Embryonic facial prominence (tissue), 1 donor: ENCODE measurements at regions not wholly inside any gene's neighbourhood (a gene's known extent, or its start where the extent isn't known, plus 50 kb on each side); places are given as distances from the start of the nearest gene placed in this dataset.
"Not testable (repeated sequence)": the region's sequence is repeated elsewhere in the genome, so short reads cannot be mapped to it uniquely, and the experiment has no call there.

Experiments
- DNase-seq: peaks from one replicate; pipeline ENCODE4 v3.0.0-alpha.2; 2016; ENCODE audit errors: extremely low spot score

DNA sequence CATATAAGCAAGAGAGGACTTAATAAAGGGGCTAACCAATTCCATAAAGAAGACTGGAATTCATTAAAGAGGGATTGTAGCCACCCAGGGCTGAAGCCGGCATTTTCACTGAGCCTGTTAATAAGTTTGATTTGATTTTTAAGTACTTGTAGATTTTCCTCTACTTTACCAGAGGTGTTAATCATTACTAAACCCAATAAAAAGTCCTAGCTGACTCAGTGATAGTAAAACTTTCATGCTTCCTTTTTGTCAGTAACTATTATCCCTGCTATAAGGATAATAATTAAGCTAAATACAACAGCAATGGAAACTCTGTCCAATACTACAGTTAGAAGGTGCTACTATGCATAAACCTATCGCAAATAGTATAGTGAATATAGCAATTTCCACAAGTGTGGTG is 260.2 kb downstream of the CEMIP2 start:
- not testable (repeated sequence) for DNase-seq

DNA sequence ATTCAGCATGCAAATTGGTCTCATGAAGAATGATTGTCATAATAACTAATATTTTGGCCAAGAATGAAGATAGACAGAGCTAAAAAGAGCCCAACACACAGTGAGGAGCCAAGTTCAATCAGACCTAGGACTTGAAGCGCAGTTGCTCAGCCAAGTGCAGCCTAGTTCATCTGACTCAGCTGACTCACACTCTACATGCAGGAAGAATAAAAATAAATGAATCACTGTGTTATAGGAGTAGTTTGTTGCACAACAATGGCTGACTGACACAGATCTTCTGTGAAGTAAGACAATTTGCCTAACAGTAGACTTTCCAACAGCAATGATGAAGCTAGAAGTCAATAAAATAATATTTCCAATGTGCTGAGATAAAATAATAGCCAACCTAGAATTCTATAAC is 261.5 kb downstream of the CEMIP2 start:
- DNase-seq: no peak

GRCh38 chr9:71504636-71505035 is 263.7 kb downstream of the CEMIP2 start:
- DNase-seq: no peak

- DNase-seq: no peak
Measured at GRCh38 chr9:71498691-71499090, 269.6 kb downstream of the CEMIP2 start.

DNA sequence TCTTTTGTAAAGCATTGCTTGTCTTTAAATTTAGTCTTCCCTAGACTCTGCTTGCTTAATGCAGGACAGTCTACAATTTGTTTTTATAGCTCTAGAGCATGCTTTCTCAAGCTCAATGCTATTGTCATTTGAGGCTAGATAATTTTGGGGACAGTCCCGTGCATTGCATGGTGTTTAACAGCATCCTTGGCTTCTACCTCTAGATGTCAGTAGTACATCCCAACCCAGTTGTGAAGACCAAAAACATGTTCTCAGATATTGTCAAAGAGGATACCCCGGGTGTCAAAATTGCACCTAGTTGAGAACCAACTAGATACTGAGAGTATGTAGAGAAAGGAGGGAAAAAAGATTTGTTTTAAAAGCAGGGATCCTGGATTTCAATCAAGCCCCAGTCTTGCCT is 277.5 kb downstream of the CEMIP2 start:
- DNase-seq: no peak

GRCh38 chr9:71487061-71487460 is 281.3 kb downstream of the CEMIP2 start:
- no peak for DNase-seq

- no peak for DNase-seq
Measured at GRCh38 chr9:71485326-71485725, 283.0 kb downstream of the CEMIP2 start.

DNA sequence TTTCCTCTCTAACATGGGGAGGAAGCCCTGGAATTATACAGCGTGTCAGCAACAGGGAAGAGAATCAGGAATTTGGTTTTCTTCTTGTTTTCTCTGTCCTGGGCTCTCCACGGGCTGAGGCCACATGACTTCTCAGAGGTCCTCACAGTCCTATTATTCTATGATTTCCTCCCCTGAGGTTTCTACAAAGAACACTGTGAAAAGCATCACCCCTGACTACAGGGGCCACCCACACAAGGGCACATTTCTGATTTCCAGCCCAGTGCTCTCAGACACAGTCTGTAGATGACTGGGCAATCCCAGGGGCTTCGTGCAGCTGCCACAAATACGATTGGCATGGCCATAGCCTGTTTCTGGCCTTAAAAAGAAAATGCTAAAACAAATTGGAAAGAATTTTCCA is 284.9 kb downstream of the CEMIP2 start:
- no peak for DNase-seq

GRCh38 chr9:71479621-71480020 is 288.7 kb downstream of the CEMIP2 start:
- DNase-seq: no peak

DNA sequence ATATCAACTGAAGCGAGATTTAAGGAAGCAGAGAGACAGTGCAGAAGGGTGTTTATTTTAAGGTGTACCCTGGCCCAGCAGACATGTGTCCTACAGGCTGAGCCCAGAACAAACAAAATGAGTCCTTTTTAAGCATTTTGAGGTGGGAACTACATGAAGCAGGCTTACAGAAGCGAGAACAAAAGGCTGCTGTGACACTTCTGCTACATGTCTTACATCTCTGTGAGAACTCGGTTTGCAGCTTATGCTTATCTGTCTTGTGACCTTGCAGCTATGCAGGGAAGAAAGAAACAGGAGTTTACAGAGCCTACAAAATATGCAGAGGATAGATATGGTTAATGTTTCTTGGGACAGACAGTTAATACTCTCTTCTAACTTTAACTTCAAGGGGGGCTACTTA is 295.9 kb downstream of the CEMIP2 start:
- no peak for DNase-seq

GRCh38 chr9:71465392-71465791 is 302.9 kb downstream of the CEMIP2 start:
- no peak for DNase-seq

- no peak for DNase-seq
Measured at GRCh38 chr9:71459082-71459481, 309.2 kb downstream of the CEMIP2 start.

- DNase-seq: peak; percentile 79
Measured at GRCh38 chr9:71446473-71447411, 321.6 kb downstream of the CEMIP2 start.

GRCh38 chr9:71446106-71446472 is 322.2 kb downstream of the CEMIP2 start:
- DNase-seq: no peak

GRCh38 chr9:71442937-71443336 is 321.5 kb upstream of the TRPM3 start:
- no peak for DNase-seq

DNA sequence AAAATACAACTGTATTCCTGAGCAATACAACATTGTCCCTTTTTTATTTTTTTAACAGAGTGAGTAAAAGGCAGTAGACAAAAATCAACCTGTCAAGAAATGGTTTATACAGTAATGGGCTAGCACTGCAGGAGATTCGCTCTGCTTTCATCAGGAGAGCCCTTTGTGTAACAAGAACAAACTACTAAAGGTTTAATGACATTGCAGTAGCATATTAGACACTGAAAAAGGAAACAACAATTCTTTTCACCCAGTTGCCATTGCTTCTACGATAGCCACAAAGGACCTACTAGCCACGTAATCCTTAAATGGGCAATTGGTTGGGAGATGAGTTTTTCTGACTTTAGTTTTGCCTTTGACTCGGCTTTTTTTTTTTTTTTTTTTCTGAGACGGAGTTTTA is 319.8 kb upstream of the TRPM3 start:
- no peak for DNase-seq

- DNase-seq: no peak
Measured at GRCh38 chr9:71431931-71432330, 310.5 kb upstream of the TRPM3 start.

DNA sequence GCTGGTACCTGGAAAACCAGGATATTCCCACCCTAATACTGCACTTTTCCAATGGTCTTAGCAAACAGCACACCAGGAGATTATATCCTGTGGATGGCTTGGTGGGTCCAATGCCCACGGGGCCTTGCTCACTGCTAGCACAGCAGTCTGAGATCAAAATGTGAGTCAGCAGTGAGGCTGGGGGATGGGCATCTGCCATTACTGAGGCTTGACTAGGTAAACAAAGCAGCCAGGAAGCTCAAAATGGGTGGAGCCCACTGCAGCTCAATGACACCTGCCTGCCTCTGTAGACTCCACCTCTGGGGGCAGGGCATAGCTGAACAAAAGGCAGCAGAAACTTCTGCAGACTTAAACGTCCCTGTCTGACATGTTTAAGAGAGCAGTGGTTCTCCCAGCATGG is 285.9 kb upstream of the TRPM3 start:
- not testable (repeated sequence) for DNase-seq

GRCh38 chr9:71403106-71403505 is 281.7 kb upstream of the TRPM3 start:
- no peak for DNase-seq

- DNase-seq: no peak
Measured at GRCh38 chr9:71393005-71393404, 271.6 kb upstream of the TRPM3 start.

GRCh38 chr9:71384343-71384742 is 262.9 kb upstream of the TRPM3 start:
- no peak for DNase-seq

- no peak for DNase-seq
Measured at GRCh38 chr9:71383308-71383940, 262.0 kb upstream of the TRPM3 start.

GRCh38 chr9:71368157-71368556 is 246.7 kb upstream of the TRPM3 start:
- no peak for DNase-seq
